ENCODE measurements at regions not wholly inside any gene's neighbourhood (a gene's known extent, or its start where the extent isn't known, plus 50 kb on each side); places are given as distances from the start of the nearest gene placed in this dataset.

- H3K4me1 ChIP-seq, result no peaks in the 10 kb centered on the region
- no peak for TF ChIP-seq POLR2A (IDR thresholded peaks at IDR 0.05)
- TF ChIP-seq, protein P1, sequence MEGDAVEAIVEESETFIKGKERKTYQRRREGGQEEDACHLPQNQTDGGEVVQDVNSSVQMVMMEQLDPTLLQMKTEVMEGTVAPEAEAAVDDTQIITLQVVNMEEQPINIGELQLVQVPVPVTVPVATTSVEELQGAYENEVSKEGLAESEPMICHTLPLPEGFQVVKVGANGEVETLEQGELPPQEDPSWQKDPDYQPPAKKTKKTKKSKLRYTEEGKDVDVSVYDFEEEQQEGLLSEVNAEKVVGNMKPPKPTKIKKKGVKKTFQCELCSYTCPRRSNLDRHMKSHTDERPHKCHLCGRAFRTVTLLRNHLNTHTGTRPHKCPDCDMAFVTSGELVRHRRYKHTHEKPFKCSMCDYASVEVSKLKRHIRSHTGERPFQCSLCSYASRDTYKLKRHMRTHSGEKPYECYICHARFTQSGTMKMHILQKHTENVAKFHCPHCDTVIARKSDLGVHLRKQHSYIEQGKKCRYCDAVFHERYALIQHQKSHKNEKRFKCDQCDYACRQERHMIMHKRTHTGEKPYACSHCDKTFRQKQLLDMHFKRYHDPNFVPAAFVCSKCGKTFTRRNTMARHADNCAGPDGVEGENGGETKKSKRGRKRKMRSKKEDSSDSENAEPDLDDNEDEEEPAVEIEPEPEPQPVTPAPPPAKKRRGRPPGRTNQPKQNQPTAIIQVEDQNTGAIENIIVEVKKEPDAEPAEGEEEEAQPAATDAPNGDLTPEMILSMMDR (IDR thresholded peaks at IDR 0.05), result no peak
- DNase-seq, result no peak
- H3K9me3 ChIP-seq, result no peaks in the 10 kb centered on the region
- WGBS (ENCODE audit: insufficient coverage, low coverage, low lambda C conversion rate, missing lambda C conversion rate), result 77% methylated on average over 6 of the region's 7 CpGs
- no peak for ATAC-seq
- H3K27ac ChIP-seq, result no peak overlapping the region
- intact Hi-C loops (cut with DNase I), result no loop called here
- H3K27me3 ChIP-seq, result no peaks in the 10 kb centered on the region
- H3K4me3 ChIP-seq, result no peak overlapping the region
- no peaks in the 10 kb centered on the region for H3K36me3 ChIP-seq
These were observed 749.0 kb upstream of the SOX9 start for GRCh38 chr17:71371809-71372208.

GRCh38 chr17:71375948-71376347 is 744.9 kb upstream of the SOX9 start:
- no peak overlapping the region for H3K4me3 ChIP-seq
- no CpG with 5 or more reads among the region's 1 CpG for whole genome bisulfite sequencing (ENCODE audit: insufficient coverage, low coverage, low lambda C conversion rate, missing lambda C conversion rate)
- ATAC-seq, result no peak

DNA sequence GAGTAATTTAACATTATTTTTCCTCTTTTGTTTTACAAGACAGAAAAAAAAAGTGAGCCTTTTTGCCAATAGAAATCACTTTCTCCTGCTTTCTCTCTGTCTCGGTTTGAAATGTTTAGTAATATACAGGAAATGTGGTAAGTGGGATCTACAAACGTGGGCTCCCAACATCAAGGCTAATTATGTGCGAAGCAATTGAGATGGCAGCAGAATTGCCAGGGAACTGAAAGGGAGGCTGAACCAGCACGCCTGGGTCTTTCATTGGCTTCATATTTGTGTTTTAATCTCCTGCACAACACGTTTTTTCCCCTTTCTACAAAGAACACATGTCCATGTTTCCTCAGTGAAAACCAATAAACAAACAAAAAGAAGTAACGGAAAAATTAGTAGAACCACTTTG is 743.9 kb upstream of the SOX9 start:
- no peak for ATAC-seq
- no peak for DNase-seq
- H3K9me3 ChIP-seq, result no peaks in the 10 kb centered on the region
- TF ChIP-seq, protein P1 (IDR thresholded peaks at IDR 0.05), result no peak
- H3K36me3 ChIP-seq, result no peaks in the 10 kb centered on the region
- H3K4me1 ChIP-seq, result no peaks in the 10 kb centered on the region
- WGBS (ENCODE audit: insufficient coverage, low coverage, low lambda C conversion rate, missing lambda C conversion rate), result 43% methylated on average over 6 of the region's 6 CpGs
- H3K4me3 ChIP-seq, result no peak overlapping the region
- H3K27me3 ChIP-seq, result no peaks in the 10 kb centered on the region
- intact Hi-C loops (cut with DNase I), result no loop called here
- no peak overlapping the region for H3K27ac ChIP-seq

More at GRCh38 chr17:71375948-71376347, 744.9 kb upstream of the SOX9 start:
- H3K4me1 ChIP-seq, result no peaks in the 10 kb centered on the region
- no peak for DNase-seq
- no peaks in the 10 kb centered on the region for H3K36me3 ChIP-seq
- no peak for TF ChIP-seq POLR2A (IDR thresholded peaks at IDR 0.05)
- TF ChIP-seq, protein P1 (IDR thresholded peaks at IDR 0.05), result no peak
- intact Hi-C loops (cut with DNase I), result no loop called here
- no peaks in the 10 kb centered on the region for H3K27me3 ChIP-seq
- H3K9me3 ChIP-seq, result no peaks in the 10 kb centered on the region
- no peak overlapping the region for H3K27ac ChIP-seq

- no peaks in the 10 kb centered on the region for H3K36me3 ChIP-seq
- no peak for DNase-seq
- 39% methylated on average over 8 of the region's 9 CpGs for WGBS (ENCODE audit: insufficient coverage, low coverage, low lambda C conversion rate, missing lambda C conversion rate)
- no peak for TF ChIP-seq POLR2A (IDR thresholded peaks at IDR 0.05)
- TF ChIP-seq, protein P1 (IDR thresholded peaks at IDR 0.05), result no peak
- no peak for ATAC-seq
- no peaks in the 10 kb centered on the region for H3K9me3 ChIP-seq
- no peaks in the 10 kb centered on the region for H3K4me1 ChIP-seq
- intact Hi-C loops (cut with DNase I), result no loop called here
- H3K27me3 ChIP-seq, result no peaks in the 10 kb centered on the region
- no peak overlapping the region for H3K4me3 ChIP-seq
- no peak overlapping the region for H3K27ac ChIP-seq
These were observed 742.8 kb upstream of the SOX9 start for GRCh38 chr17:71378036-71378435.

- 52% methylated on average over 2 of the region's 3 CpGs for WGBS (ENCODE audit: insufficient coverage, low coverage, low lambda C conversion rate, missing lambda C conversion rate)
- TF ChIP-seq POLR2A (IDR thresholded peaks at IDR 0.05), result no peak
- TF ChIP-seq, protein P1 (IDR thresholded peaks at IDR 0.05), result no peak
- intact Hi-C loops (cut with DNase I), result no loop called here
These were observed 742.1 kb upstream of the SOX9 start for GRCh38 chr17:71378741-71379140.

More at GRCh38 chr17:71378741-71379140, 742.1 kb upstream of the SOX9 start:
- H3K27ac ChIP-seq, result no peak overlapping the region
- no peak for ATAC-seq
- no peaks in the 10 kb centered on the region for H3K4me1 ChIP-seq
- no peak for DNase-seq
- no peaks in the 10 kb centered on the region for H3K36me3 ChIP-seq
- H3K9me3 ChIP-seq, result no peaks in the 10 kb centered on the region
- no peaks in the 10 kb centered on the region for H3K27me3 ChIP-seq
- H3K4me3 ChIP-seq, result no peak overlapping the region
